ENCODE measurements at regions not wholly inside any gene's neighbourhood (a gene's known extent, or its start where the extent isn't known, plus 50 kb on each side); places are given as distances from the start of the nearest gene placed in this dataset.

DNA sequence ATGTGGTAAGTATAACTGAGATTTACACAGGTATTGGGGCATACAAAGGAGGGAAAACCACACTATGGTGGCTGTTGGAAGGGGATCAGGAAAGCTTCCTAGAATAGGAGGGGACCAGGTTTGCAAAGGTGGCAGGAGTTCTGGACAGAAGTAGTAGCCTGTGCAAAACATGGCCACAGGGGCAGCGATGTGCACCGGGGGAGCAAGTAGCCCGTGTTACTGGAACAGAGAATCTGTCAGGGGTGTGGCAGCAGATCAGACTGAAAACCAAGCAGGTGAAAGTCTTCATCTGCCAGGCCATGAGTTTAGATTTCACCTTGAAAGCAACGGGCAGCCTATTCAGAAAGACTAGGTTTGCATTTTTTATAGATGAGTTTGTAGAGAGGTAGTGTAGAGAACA is 182.3 kb upstream of the LPP start:
- DNase-seq (ENCODE audit: low read depth) = no peak

DNA sequence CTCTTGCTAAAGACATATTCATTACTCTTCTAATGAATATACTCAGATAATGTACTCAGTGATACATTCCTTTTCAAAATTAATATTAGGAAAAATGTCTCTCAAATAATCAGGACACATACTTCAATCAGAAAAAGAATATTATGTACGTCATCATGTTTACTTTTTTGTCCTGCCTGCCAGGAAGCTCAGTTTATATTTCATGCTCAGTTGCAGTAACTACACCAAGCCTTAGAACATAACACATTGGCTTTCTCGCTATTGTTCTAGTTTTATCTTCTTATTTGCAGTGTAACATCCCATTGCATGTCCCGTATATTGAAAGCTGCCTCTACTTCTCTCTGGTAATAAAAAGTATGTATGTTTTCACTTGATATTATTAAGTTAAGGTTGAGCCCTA is 181.5 kb upstream of the LPP start:
- DNase-seq (ENCODE audit: low read depth) = no peak

DNA sequence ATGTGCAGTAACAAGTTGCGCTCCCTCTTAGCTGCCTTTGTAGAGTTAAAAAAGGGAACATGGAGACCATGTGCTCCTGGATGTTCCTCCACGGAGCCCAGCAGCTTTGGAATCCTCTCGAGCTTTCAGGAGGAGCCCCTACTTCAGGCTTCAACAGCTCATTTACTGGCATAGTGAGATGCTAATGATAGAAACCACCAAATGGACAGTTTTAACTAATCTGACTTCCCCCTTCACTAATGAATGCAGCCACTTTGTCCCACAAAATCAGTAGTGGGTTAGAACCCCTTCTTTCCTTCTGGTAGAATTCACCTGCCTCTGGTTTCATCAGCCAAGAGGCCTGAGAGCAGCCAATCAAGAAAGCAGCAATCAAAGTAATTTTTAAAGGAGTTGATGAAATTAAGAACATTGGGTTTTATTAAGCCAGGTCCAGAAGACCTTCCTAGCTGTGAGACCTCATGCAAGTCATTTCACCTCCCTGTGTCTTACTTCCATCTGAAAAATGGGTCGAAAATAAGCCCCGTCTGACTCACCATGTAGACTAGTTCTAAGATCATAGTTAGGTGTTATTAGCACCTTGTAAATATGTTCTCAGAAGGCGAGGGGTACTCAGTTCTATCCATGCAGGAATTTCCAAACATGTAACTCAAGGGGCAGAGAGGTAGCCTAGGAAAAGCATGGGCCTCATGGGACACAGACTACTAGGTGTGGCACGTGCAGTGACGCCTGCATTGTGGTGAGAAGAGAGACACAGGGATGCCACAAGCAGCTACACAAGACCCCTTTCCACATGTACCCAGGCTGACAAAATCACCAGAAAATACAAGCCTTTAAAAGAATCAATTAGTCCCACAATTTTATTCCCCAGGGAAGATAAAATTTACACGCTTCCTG is 179.7 kb upstream of the LPP start:
- no peak for DNase-seq (ENCODE audit: low read depth)

DNA sequence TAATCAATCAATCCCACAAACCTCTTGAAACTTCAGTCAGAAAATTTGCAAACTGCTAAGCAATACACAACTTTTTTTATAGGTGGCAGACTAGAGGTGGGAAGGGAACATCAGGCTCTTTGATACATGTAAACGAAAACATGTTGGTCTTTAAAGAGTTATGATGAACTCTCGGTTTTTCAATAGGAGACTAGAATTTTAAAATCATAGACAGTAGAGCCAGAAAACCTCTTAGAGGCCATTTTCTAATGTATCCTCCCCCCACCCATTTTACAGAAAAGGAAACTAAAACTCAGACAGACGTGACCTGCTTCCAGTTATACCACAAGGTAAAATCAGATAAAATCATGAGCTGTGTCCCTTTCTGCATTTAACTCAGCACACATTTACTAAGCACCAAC is 179.1 kb upstream of the LPP start:
- no peak for DNase-seq (ENCODE audit: low read depth)

DNA sequence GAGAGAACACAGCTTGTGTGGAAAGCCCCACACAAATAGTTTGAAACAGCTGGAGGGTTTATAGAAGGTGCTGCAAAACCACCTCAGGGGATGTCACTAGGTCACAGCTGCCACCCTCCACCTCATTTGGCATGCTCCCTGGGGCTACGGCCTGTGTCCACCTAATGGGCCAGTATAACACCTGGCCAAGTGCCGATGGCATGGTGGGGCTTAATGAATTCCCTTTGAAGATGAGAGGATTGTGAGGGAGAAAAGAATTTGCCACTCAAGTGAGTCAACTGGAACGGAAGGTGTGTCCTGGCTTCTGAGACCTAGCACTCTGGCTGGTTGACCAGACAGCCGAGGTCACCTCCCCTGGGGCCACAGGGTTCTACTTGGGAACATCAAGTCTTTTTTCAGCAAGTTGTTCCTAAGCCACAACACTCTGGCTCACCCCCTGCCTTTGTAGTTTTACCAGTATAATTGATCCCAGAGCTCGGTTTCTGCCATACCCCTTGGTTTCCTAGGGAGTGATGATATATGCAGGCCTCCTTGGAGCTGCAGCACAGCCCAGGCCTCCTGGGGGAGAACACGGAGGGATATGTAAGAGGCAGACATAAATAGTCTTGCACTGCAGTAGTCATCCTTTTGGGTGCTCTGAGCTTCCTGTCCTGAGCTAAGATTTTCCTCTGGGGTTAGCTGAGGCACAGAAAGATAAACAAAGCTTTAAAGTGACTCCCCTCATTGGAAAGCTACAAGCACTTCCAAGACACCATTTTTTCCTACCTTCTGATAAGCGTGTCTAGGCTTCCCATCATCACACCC is 178.2 kb upstream of the LPP start:
- peak; percentile 77 for DNase-seq (ENCODE audit: low read depth)

DNA sequence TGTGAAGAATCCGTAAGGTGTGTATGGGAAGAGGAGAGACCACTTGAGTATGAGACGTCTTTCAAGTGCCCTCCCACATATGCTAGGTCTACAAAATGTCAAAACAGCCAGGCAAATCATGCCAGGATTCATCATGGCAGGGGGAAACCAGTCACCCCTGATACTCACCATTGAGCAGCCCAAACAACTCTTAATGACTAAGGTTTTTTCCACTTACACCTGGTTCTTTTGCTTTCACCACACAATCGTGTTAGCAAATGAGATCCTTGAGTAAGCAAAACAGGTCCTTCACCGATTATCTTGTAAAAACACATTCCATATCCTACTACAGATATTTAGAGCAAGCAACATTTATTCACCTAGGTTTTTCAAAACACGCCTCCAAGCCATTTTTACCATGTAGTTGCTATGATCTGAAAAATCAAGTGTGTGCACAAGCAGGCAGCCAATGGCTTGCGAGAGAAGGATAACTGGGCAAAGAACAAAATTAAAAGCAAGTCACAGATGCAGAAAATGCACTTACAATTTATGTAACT is 177.5 kb upstream of the LPP start:
- no peak for DNase-seq (ENCODE audit: low read depth)

DNA sequence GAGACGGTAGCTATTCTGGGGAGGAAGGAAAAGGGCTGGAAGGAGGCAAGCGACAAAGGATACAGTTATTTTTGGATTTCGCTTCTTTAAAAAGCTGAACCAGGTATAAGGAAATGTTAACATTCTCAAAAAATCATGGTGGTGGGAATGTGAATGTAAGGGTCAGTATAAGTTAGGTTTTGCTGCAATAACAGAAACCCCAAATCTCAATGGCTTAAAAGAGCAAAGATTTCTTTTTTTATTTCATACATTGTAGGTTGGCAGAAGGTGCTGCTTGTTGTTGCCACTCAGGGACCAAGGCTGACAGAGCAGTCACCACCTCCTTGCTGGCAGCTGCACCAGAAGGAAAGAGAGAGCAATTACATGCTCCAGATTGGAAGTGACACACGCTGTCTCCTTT is 176.3 kb upstream of the LPP start:
- DNase-seq (ENCODE audit: low read depth) = no peak

DNA sequence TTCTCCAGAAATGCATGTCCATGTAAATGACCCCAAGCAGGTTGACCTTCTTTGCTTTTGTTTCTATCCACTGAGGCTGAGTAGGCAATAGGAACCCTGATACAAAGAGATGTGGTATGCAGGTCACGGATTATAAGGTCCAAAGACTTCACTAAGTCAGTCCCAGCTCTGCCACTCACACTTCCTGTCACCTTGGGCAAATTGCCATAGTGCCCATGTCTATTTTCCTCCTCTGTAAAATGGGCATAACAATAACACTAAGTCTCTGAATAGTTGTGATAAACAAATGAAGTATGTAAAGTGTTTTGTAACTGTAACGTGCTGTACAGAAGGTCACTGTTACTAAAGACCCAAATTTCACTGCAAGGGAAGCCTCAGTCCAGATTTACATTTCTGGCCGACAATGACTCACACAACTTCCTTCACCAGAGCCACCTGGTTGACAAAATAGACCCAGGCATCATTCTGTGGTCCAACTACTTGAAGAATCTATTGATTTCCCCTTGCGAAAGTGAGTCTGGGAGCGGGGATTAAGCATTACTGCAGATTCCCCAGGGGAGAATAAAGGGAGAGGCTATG is 175.4 kb upstream of the LPP start:
- DNase-seq (ENCODE audit: low read depth) = no peak

DNA sequence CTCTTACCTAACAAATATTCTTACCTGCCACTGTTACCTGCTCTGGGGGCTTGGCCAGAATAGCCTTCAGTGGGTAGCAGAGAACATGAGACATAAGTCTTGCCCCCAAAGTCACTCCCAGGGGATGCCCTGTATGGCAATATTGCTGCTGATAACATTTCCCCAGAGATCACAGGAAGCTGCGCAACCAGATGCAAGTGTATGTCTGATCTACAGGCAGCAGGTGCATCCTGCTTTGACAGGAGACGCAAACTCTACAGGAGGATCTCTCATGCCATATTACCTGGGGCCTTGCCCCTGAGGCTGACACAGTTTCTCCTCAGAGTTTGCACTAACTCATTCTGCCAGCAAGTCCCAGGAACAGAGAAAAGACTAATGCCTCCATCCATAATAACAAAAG is 174.4 kb upstream of the LPP start:
- DNase-seq (ENCODE audit: low read depth) = no peak

DNA sequence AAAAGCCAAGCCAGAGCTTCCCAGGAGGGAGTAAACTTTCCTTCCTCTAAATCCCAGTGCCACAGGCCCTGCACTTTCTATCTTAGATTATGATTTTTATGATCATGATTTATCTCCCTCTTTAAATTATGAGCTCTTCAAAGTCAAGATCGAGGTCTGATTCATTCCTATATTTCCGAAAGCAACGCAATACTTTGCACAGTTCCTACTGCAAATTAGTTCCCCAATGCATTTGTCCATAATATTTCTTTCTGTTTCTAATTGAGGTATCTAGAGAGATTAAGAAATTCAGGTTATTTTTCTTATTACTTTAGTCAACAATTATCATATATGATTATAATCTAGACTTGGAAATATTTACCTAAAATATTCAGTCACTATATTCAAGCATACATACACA is 173.1 kb upstream of the LPP start:
- no peak for DNase-seq (ENCODE audit: low read depth)

DNA sequence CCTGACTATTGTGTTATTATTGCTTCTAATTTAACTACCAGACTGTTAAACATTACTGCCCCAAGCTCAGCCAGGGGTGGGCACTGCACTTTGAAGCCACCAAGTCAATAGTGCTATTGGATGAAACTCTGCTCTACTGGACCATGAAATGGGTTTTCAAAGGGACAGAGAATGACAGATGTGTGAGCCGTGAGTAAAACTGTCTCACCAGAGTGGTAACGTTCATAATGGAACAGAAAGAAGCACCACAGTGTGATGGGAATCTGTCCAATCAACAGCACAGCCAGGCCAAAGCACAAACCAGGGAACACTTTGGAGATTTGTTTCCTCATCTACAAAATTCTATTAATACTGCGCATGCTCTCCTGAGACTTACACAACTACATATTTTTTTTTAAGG is 171.8 kb upstream of the LPP start:
- no peak for DNase-seq (ENCODE audit: low read depth)

DNA sequence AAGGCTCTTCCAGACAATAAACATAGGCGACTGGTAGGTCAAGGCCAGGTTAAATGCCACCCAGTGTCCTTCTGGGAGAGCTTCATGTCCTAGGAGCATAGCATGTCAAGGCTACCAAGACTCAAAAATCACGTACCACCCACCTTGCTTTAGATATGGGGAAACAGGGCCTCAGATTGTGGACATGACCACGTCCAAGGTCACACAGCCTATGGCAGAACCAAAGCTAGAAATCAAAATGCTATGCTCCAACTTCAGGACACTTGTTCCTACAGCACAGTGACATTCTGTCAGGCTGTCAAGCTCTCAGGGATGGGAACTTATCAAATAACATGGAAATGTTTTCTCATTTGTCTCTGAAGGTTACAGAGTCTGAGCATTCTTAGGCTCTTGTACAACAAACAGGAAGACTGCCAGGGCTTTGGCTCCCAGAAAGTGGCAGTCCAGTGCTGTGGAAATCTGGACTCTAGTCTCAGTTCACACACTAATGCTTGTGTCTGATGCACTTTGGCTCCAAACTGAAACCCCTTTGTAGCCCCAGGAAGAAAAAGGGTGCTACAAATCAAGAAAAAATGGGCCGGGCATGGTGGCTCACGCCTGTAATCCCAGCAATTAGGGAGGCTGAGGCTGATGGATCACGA is 170.4 kb upstream of the LPP start:
- DNase-seq (ENCODE audit: low read depth) = no peak

DNA sequence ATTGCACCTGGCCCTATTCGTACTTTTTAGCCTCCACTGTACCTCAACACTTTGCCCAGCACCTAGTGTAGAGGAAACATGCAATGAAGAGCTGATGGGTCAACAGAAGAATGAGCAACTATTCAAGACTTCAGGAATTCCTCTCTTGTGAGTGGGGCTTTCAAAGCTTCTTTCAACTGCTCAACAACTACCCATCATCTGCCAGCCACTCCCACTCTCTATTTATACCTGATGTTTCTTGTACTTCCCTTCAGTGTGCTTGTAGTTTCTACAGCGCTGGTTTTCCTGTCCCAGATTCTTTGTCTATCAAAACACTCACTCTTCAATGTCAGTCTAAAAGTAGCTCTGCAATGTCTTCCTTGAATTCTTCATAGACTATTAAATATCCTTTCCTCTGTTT is 168.3 kb upstream of the LPP start:
- no peak for DNase-seq (ENCODE audit: low read depth)

DNA sequence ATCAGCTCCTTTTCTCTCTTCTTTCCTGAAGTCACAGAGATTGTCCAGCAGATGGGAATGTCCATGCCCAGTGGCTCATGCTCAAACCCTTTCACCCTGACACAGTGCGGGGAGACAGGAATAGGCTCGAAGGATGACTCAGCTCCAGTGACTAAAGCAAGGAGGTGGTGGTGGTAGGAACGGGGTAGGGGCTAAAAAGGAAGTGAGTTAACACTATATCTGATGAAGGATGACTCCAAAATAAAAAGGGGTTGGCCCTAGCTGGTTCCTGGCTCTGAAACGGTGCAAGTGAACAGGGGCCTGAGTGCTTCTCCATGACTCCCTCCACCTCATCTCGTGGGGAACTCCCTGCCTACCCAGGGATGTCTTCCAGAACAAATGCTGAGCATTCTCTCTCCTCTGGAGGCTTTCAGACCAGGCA is 167.4 kb upstream of the LPP start:
- peak; percentile 89 for DNase-seq (ENCODE audit: low read depth)

DNA sequence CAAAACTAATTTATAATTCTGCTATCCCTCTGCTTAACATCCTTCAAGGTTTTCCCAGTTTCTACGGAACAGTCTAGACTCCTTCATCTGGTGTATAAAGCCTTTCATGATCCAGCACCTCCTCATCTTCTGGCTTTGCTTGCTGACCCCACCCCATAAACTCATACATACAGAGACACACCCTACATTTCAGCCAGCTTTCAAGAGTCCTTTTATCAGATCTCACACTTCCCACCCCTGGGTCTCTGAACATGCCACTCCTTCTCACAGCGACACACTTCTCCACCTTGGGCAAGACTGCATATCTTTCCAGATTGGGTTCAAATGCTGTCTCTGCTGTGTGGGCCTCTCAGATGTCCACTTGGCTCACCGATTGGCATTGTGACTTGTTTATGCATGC is 166.8 kb upstream of the LPP start:
- DNase-seq (ENCODE audit: low read depth) = no peak

DNA sequence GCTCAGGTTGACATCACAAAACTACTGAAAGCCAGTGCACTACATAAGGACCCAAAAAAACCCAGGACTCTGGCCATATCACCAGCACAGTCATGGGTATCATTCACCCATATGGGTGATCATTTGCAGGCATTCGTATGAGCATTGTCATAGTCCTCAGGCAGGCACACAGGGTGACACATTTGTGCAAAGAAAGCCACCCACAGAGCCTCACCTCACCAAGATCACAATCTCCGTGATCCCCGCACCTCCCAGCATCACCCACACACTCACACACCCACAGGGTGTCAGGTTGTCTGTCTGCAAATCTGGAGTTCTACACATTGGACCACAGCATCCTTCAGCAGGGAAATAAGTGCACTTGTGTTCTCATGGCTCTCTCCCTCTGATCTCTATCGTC is 166.0 kb upstream of the LPP start:
- DNase-seq (ENCODE audit: low read depth) = no peak

DNA sequence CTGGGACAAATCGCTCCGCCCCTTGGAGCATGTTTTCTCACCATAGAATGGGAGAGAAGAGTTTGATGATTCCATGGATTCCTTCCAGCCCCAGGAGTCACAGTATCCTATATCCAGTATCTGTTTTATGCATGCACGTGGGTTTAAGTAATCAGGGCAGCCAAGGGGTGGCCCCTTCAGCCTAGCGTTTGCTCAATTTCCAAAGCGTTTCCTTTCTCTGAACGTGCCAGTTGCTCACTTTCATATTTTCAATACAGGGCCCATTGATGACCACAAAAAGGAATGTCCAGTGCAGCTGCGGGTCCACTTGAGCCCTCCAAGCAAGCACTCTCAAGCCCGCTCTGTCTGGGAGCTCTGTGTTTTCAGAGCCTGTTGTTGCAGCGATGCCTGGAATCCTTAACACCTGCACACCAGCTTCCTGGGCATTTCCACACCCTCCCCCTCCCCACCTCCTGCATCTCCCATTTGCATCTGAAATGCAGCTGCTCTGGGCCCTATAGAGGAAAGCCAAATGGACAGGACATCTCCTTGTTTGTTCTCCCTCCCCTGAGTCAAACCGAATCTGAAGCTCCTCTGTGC is 164.3 kb upstream of the LPP start:
- no peak for DNase-seq (ENCODE audit: low read depth)

DNA sequence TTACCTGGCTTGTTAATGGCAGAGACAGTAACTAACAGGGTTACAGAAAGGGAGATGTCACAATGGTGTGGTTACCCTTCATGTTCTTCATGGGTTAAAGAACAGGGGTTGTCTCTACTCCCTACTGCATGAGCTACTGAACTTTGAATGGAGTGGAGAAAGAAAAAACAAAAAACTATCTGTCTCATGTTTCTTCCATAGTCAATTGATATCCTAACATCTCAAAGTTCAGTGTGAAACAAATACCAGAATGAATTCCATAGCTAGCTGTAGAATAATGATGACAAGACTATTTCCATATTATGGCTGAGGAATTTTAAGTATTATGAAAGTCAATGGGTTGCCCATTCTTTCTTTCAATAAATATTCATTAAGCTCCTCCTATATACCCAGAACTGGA is 161.3 kb upstream of the LPP start:
- no peak for DNase-seq (ENCODE audit: low read depth)

DNA sequence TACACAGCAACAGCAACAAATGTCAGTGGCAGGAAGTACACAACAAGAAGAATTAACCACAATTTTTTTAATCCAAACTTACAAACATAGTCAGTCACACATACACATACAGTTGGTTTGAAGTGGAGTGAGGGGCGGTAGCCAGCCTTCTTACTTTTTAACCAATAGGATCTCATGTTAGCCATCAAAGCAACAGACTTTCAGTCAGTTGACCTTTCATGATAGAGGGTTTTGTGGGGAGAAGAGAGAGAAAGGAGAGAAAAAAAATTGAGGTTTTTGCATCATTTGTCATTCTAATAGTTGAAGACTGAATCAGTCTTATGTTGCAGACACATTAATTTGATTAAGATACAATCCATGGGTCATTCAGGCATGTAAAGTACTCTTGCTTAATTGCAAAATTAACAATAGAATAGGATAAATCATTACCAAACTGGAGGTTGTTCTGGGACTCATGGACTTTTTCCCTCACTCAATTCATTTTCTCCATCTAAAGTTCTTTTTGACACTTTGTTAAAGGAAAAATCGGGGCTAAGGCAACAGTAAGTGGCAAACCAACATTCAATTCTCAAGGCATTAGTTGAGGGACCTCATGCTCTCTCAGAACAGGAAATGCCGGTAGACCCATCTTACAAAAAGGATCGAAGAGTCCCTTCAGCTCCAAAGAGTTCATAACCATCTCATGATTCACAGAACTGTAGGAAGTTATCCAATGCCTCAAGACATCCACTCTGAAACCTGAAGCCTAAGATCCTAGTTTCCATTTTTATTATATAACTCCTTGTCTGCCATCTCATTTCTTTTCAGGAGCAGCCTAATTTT is 159.5 kb upstream of the LPP start:
- DNase-seq (ENCODE audit: low read depth) = no peak

DNA sequence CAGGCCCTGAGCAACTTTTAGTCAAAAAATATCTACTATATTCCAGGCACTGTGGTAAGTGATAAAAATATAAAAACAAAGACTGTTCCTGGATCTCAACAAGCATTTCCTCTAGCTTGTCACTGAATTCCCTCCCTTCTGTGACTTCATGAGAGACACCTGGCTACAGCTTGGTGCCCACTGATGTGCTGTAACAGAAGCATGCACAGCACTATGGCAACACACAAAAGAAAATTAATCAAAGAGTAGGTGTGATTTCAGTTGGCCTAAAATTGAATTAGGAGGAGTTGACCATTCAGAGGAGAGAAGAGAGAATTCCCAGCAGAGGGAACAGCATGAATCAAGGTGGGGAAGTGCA is 158.9 kb upstream of the LPP start:
- no peak for DNase-seq (ENCODE audit: low read depth)
